HG03159 (cell line): ENCODE measurements at regions not wholly inside any gene's neighbourhood (a gene's known extent, or its start where the extent isn't known, plus 50 kb on each side); places are given as distances from the start of the nearest gene placed in this dataset.
"Not testable (repeated sequence)": the region's sequence is repeated elsewhere in the genome, so short reads cannot be mapped to it uniquely, and the experiment has no call there.

ENCODE experiments used
- ATAC-seq: cut with Tn5 transposase; IDR thresholded peaks from one replicate; pipeline ENCODE4 v1.9.1; 2021; ENCODE audit warnings: mild to moderate bottlenecking, moderate library complexity; ENCODE audit not compliant: unreplicated experiment

GRCh38 chr18:42305869-42306593 is 351.0 kb downstream of the PIK3C3 start:
- ATAC-seq: no peak

- ATAC-seq: no peak
Observed at GRCh38 chr18:42306594-42306980, 351.6 kb downstream of the PIK3C3 start.

- no peak for ATAC-seq
Observed at GRCh38 chr18:42310956-42311355, 355.9 kb downstream of the PIK3C3 start.

GRCh38 chr18:42326752-42327151 is 371.7 kb downstream of the PIK3C3 start:
- no peak for ATAC-seq

GRCh38 chr18:42328931-42329330 is 373.9 kb downstream of the PIK3C3 start:
- ATAC-seq: no peak

GRCh38 chr18:42330296-42330695 is 375.3 kb downstream of the PIK3C3 start:
- ATAC-seq: no peak

- no peak for ATAC-seq
Observed at GRCh38 chr18:42333558-42333957, 378.5 kb downstream of the PIK3C3 start.

GRCh38 chr18:42334931-42335330 is 379.9 kb downstream of the PIK3C3 start:
- no peak for ATAC-seq

- ATAC-seq: no peak
Observed at GRCh38 chr18:42336139-42336538, 381.1 kb downstream of the PIK3C3 start.

GRCh38 chr18:42337337-42337736 is 382.3 kb downstream of the PIK3C3 start:
- not testable (repeated sequence) for ATAC-seq

- ATAC-seq: no peak
Observed at GRCh38 chr18:42338683-42339082, 383.6 kb downstream of the PIK3C3 start.

GRCh38 chr18:42339372-42339771 is 384.3 kb downstream of the PIK3C3 start:
- no peak for ATAC-seq

- ATAC-seq: no peak
Observed at GRCh38 chr18:42340423-42341009, 385.5 kb downstream of the PIK3C3 start.

- ATAC-seq: no peak
Observed at GRCh38 chr18:42341423-42341822, 386.4 kb downstream of the PIK3C3 start.

- ATAC-seq: no peak
Observed at GRCh38 chr18:42348722-42349121, 393.7 kb downstream of the PIK3C3 start.

- no peak for ATAC-seq
Observed at GRCh38 chr18:42351455-42351854, 396.4 kb downstream of the PIK3C3 start.

GRCh38 chr18:42360716-42361115 is 405.7 kb downstream of the PIK3C3 start:
- ATAC-seq: no peak

- no peak for ATAC-seq
Observed at GRCh38 chr18:42363446-42364441, 408.7 kb downstream of the PIK3C3 start.

- no peak for ATAC-seq
Observed at GRCh38 chr18:42364766-42365165, 409.7 kb downstream of the PIK3C3 start.

GRCh38 chr18:42365591-42365990 is 410.6 kb downstream of the PIK3C3 start:
- ATAC-seq: no peak

- no peak for ATAC-seq
Observed at GRCh38 chr18:42373584-42373983, 418.6 kb downstream of the PIK3C3 start.

GRCh38 chr18:42374961-42375360 is 419.9 kb downstream of the PIK3C3 start:
- no peak for ATAC-seq
